ENCODE measurements at regions not wholly inside any gene's neighbourhood (a gene's known extent, or its start where the extent isn't known, plus 50 kb on each side); places are given as distances from the start of the nearest gene placed in this dataset.

GRCh38 chr9:107960916-107961315 is 471.3 kb upstream of the KLF4 start:
- TF ChIP-seq CTCF (IDR thresholded peaks at IDR 0.05) = no peak
- TF ChIP-seq EZH2 (IDR thresholded peaks at IDR 0.05; ENCODE audit: borderline replicate concordance, insufficient read depth, low read depth, low read length, poor library complexity, severe bottlenecking) = no peak

All from B cell (primary cell).